NCI-H1092 (cell line): ENCODE measurements at regions not wholly inside any gene's neighbourhood (a gene's known extent, or its start where the extent isn't known, plus 50 kb on each side); places are given as distances from the start of the nearest gene placed in this dataset.
"Not testable (repeated sequence)": the region's sequence is repeated elsewhere in the genome, so short reads cannot be mapped to it uniquely, and the experiment has no call there.

Source experiments
- DNase-seq: peaks from one replicate; lab custom pipeline; 2025; lab: John Stamatoyannopoulos, UW

DNA sequence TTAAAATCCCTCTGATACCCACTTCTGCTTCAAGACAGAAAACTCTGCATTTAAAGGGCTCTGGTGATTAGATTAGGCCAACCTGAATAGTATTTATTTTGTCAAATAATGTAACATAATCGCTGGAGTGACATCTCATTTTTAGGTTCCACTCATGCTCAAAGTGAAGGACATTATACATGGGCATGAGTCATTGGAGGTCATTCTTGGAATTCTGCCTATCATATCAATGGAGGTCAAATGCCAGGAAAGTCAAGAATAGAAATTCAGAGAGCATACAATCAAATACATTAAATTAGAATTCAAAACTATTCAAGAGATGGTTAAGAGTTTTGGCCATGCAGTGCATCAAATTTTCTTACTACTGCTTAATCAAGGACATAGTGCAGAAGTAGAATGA is 50.8 kb upstream of the PRSS1 start:
- DNase-seq, result no peak

DNA sequence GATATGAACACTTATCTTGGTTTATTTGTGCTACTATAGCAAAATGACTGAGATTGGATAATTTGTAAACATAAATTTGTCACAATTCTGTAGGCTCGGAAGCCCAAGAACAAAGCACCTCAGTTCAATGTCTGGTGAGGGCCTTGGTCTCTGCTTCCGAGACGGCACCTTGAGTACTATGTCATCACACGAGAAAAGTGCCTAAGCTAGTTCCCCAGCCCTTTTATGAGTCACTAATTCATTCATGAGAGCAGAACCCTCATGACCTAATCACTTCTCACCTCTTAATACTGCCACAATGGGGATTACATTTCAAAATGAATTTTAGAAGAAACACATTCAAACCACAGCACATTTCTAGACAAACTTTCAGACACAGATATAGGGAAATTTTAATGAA is 52.0 kb upstream of the PRSS1 start:
- no peak for DNase-seq

DNA sequence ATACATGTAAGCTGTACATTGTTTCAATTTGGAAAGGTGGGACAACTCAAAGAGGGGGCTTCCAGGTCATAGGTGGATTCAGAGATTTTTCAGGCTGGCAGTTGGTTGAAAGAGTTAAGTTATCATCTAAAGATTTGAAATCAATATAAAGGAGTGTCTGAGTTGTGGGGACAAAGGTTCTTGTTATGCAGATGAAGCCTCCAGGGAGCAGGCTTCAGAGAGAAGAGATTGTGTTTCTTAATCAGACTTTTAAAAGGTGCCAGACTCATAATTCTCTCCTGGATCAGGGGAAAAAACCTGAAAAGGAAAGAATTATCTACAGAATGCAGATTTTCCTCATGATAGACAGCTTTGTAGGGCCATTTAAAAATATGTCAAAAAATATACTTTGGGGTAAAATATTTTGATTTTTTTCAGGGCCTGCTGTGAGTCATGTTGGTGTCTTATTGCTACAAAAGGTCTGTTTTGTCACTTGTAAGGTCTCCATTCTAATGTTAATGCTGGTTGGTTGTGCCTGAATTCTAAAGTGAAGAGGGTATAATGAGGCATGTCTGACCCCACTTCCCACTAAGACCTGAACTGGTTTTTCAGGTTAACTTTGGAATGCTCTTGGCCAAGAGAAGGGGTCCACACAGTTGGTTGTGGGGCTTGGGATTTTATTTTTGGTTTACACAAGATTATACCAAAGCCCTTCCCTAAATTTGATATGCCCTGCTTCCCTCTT is 52.7 kb upstream of the PRSS1 start:
- DNase-seq, result no peak

DNA sequence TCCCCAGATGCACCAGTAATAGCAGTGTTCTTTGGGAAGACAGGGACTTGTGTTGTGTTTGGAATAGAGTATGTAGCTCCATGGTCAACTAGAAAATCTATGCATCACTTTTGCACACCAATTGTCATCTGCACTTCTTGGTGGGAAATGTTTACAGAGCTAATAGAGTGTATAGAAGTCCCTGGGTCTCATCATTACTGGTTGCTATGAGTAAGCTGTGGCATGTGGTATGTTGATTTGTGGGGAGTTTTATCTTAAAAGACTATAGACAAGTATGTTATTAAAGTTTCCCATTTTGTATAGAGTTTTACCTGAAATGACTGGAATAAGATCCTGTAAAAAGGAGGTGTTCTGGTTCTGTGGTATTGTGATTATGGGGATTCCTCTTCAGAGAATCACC is 55.4 kb upstream of the PRSS1 start:
- DNase-seq, result no peak

DNA sequence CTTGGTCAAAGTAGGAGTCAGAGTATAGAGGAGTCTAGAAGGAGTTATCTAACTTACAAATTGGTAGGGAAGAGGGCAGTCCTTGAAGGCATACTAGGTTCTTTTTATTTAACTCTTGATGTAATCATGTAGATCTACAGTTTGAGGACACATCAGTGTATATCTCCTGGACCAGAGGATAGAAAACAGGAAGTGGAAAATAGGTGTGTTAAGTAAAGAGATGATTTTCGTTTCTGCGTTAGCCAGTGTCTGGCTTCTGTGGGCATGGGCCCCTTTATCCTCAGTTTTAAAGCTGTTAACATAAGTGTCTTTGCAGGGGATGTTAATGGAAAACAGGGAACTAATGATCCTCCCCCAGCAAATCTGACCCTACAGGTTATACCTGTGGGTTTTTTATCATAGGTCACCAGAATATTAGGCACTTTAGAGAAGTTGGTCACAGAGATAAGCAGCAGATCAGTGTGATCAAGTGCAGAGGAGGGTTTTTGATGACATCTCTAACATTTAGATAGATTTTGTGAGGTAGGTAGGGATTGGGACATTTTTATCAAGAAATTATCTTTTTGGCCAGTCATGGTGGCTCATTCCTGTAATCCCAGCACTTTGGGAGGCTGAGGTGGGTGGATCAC is 58.6 kb upstream of the PRSS1 start:
- no peak for DNase-seq

DNA sequence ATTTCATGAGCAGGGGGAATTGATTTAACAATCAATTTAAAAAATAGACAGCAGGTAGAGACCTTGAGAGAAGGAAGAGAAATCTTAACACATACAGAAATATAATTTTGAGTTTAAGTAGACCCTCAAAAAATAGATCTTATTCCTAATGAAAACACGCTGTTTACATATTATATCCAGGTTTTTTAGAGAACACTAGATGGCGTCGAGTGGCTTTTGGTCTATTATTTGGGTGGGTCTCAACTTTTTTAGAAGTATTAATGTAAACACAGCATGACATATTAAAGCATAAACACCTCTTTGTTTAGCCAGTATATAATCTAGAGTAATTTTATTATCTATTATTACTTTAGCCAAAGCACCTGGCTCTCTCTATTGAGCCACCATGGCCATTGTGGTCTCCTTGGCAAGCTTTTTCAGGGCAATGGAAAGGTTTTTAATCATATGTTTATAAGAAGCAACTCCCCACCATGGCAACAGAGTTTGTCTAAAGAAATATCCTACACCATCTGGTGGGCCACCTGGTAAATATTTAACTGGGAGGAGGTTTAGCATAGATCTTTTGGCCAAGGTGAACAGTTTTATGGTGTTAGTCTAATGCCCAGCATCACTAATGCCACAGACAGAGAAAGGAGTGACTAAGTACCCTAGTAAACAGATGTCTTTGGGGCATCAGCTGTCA is 59.7 kb upstream of the PRSS1 start:
- DNase-seq, result no peak

DNA sequence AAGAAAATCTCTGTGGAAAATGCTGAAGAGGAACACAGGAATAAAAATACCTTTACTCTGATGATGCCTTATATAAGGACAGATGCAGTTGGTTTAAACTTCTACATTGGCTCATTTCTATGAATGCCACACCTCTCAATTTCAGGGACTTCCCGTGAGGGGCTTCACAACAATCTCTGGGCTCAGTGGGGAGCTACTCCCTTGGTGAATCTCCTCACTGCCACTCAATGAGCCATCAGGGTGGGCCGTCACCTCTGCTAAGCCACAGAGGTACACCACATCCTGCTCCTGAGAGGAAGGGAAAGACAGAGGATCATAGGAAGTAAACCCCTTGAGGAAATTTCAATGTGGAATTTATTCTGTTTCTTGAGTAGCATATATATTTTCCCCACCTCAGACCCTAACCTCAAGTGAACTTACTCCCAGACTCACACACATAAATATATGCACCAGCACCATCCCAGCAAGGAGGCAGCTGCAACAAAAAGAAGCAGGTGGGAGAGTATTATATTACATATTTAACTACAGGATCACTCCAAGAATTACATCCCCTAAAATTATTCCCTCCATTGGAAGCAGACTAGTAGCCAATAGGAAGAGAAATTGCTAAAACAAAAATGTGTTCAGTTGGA is 63.3 kb upstream of the PRSS1 start:
- DNase-seq, result no peak

DNA sequence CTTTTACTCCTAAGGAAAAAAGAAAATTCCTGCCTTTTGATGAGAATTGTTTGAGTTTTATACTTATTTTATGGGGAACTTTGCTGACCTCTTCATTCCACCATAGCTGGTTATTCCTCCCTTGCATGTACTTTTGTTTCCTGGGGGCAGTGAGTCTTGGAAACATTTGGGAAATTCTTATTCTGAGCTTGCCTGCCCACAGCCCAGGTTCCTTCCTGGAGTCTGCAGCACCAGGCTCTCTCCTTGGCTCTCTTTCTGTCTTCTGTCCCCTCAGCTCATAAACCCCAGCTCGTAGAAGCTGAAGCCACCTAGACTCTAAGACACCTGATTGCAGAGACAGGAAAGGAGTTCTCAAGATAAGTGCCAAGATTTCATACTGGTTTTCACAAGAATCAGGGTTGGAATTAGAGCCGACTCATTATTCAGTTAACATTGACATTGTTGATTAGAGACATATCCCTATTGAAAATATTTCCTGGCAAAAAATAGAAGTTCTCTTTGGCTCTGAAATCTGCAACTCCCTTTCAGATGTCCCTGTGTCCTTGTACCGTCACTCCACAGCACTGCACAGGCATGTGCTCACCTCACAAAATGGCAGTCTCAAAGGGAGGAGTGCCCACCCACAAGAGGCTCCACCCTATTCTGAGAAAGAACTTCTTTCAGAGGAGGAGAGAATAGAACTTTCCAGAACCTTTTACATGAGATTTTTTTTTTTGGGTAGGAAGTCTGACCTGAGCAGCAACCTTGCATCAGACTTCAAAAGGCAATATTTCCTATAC is 67.8 kb upstream of the PRSS1 start:
- DNase-seq, result no peak

DNA sequence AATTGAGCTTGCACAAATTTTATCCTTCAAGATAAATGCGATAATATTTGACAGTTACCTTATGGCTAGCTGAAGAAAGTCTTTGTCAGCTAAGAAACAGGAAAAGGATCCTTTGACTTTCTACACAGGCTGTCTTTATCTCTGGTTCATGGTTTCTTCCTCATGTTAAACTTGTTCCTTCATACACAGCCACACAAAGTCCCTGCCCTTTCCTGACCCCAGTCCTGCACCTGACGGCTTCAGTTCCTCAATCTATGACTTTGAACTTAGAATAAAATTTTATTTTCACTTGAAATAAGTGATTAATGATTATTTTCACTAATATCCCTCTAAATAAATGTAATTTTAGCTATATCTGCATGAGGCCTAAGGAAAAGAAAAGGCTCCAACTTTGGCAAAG is 77.8 kb upstream of the PRSS1 start:
- DNase-seq, result no peak

DNA sequence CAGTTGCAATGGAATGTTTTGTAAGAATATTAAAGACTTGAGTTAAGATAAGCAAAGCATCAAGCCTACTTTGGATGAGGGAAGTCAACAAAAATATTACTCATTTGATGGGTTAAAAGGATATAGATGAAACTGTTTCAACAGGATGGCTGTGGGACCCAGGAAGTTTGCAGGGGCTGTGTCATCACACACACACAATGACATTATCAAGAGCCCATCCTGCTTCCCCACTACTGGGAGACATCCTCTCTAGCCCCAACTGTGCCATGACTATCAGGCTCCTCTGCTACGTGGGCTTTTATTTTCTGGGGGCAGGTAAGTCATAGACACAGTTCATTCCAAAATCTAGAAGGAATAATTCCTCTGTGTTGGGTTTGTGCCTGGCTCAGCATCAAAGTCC is 78.8 kb upstream of the PRSS1 start:
- no peak for DNase-seq

DNA sequence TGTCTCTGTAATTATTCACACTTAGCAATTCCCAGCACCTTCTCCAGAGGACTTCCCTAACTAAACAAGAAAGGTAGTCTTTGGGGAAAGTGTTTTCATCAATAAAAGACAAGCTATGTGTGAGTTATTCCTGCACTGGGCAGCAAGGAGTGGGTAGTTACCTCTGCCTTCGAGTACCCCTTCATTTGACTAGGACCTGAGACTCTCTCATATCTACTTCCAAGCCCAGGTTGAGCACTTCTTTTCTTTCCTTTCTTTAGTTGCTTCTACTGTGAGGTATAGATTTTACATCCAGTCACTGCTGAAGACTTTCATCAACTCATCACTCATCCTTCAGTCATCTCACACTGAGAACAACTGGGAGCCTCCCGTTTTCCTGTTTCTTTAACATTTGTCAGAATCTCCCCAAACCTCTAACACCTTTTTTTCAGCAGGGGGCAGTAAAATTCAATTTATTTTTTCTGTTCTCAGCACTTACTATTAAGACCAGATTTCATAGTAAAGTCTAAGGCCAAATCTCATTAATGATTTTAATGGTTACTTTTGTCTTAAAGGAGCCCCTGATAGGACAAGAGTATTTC is 80.1 kb upstream of the PRSS1 start:
- DNase-seq, result no peak

DNA sequence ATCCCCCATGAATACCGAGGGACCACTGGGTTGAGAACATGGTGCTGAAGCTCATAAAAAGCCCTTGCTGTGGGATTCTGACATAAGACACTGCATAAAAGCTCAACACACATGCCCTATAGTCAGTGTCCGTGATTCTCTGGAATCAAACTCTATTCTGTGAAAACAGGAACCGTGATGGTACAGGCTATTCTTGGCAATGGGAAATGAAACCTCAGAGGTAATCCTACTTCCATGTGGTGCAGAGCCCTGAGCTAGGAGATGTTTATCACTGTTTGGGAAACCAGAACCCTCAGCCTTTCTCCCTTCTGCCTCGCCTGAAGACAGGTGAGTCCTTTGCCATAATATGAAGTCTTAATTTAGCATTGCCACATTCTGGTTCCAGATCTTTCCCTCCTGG is 80.8 kb upstream of the PRSS1 start:
- DNase-seq, result no peak

DNA sequence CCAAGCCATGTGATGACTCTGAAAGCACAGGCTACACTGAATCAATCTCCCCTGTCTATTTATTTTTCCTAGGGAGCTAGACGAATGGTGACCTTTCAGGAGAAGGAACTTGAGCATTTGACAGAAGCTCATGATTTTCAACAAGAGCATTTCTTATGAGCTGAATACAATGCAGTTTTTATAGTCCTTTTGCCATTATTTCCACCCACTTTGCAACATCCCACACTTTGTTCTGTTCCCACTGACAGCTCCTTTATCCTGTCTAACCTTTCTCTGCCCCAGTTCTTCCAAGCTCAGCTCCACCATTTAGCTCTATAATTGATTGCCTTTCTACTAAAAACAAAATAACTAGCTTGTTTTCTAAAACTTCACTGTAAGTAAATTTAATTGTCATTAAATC is 91.9 kb upstream of the PRSS1 start:
- DNase-seq, result no peak

DNA sequence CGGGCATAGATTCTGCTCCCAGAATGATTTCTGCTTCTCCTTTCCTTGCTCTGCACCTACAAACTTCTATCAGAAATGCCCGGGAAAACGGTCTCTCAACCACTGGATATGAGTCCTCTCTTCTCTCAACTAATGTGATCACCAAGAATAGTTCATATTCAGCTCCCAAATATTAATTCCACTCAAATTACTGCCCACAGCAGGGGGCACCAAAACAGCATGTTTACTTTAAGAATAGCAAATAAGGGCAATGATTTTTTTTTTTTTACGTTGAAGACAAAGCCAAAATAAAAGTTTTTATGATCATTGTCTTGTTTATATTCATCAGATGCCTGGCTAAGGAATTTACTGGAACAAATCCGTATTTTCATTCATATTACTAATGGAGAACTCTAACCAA is 94.9 kb upstream of the PRSS1 start:
- no peak for DNase-seq

DNA sequence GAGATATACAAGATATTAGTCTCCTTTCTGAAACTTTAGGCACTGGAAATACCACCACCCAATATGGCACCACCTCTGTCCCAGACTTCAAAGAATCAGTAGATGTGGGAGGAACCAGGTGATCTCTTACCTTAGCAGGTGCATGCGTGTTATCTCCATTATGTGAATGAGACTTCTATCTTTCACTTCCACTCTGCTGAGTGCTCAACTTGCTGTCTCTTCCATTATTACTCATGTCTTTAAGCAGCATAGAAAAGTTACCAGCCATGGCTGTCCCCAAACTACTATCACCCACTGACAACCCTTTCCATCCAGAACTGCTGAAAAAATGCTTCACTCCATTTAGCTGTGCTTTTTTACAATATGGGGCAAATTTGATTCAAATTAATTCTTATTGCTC is 101.5 kb upstream of the PRSS1 start:
- DNase-seq, result no peak

DNA sequence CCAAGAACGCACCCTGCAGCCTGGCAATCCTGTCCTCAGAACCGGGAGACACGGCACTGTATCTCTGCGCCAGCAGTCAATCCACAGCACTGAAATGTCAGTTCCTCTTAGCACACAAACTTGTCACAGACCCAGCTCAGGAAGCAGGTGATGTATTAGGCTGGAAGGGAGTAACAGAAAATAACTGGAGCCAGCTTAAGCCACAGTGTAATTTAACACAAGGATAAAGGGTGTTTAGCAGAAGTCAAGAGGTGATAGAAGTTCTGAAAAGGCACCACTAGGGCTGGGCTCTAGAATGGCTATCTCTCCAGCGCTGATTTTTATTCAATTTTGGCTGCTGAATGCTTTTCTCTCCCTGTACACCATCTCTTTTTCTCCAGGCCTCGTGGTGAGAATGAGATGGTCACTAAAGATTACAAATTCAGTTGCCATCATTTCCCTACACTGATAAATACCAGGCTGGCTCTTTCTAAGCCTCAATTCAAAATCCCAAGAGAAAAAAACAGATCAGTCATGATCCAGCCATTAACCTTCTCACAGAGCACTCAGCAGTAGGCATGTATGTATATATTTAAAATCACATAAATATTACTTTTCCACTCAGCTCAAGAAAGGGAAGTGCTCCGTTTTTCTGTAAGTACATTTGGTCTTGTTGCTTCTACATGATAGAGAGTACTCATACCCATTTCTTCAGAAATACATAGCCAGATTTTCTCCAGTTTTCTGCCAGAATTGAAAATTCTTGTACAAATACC is 102.7 kb upstream of the PRSS1 start:
- no peak for DNase-seq

DNA sequence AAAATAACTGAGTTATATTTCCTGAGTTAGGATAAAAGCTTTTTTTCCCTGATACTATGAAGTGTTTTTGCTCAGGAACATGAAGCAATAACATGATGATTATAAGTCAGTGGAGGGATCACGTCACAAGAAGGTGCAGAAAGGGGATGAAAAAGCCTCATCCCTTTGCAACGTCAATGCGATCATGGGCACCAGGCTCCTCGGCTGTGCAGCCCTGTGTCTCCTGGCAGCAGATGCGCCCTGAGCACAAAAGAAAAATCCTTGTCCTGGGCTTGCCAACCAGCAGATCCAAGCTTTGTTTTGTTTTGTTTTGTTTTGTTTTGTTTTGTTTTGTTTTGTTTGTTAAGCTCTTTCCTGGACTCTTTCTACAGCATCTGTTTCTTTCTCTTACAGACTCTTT is 103.5 kb upstream of the PRSS1 start:
- DNase-seq, result no peak

DNA sequence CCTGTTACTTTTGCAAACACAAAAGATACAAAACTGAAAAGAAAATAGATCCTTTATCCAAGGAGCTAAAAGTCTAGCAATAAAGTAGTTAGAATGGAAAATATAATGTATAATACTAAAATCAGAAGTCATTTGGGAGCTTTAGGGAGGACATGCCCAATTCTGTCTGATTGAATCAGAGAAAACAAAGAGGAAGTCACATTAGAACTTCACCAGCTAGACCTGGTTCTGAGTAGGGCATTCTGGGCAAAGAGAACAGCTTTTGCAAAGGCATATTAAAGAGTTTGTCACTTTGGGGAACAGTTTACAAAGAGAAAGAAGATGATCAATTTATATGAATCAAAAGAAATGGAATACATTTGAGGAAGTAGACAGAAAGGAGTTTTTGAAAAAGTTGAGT is 107.0 kb upstream of the PRSS1 start:
- no peak for DNase-seq

DNA sequence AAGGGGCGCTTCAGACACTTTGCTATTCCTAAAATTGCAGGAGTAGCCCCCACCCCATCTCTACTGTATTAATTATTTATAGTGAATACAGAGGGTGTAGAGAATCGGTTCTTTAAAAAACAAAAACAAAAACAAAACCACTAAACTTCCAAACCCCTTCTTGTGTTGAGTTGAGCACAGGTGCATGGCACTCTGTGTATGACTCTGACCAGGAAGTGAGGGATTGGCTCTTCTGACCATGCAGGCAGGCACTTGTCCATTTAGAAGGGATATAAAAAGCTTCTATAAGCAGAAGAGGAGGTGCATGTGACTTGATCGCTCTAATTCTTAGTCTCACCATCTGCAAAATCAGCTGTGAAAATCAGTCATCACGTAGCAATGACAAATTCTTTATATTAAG is 108.0 kb upstream of the PRSS1 start:
- DNase-seq, result not testable (repeated sequence)

DNA sequence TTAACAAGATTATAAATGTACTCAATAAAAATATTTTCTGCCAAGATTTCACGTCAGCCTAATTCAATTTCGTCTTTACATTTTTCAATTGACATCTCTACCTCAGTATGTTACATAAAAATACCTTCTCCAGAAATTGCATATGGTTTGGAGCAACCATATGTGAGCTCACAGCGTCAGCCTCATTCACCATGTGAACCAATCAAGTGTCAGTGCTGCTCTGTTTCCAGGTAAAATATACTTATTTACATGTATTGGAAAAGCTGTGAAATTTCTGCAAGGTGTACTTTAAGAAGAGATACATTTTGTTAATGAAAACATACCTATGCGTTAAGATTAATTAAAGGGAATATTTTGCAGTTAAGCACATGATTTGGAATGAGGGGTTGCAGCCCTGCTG is 110.7 kb upstream of the PRSS1 start:
- no peak for DNase-seq

DNA sequence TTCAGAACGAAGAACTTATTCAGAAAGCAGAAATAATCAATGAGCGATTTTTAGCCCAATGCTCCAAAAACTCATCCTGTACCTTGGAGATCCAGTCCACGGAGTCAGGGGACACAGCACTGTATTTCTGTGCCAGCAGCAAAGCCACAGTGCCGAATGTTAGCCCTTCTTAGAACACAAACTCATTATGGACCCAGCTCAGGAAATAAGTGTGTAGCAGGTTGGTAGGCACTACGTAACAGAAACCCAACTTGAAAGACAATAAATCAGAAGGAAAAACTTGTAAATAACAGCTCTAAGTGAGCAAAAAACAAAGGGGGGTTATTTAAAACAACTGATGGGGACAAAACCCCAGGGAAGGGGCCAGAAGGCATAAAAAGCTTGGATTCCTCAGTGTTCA is 112.0 kb upstream of the PRSS1 start:
- DNase-seq, result no peak
